Neuronal stem cell (in vitro differentiated cells): ENCODE measurements at regions not wholly inside any gene's neighbourhood (a gene's known extent, or its start where the extent isn't known, plus 50 kb on each side); places are given as distances from the start of the nearest gene placed in this dataset.
"Not testable (repeated sequence)": the region's sequence is repeated elsewhere in the genome, so short reads cannot be mapped to it uniquely, and the experiment has no call there.

ENCODE experiments used
- DNase-seq: peaks from one replicate; pipeline ENCODE4 v3.0.0-alpha.2; 2013; ENCODE audit warnings: low spot score
- H2AFZ ChIP-seq: one replicate; pipeline ENCODE4 v1.6.1; 2013; ENCODE audit warnings: mild to moderate bottlenecking, low read length, inconsistent platforms
- H2AK5ac ChIP-seq: 2 replicates; pipeline ENCODE4 v1.6.1; 2013; ENCODE audit warnings: low read depth, mild to moderate bottlenecking, inconsistent platforms, low read length, moderate library complexity, mixed read lengths
- H2BK120ac ChIP-seq: 2 replicates; pipeline ENCODE4 v1.6.1; 2013; ENCODE audit warnings: low read depth, mild to moderate bottlenecking, inconsistent platforms, low read length, moderate library complexity, mixed read lengths
- H2BK12ac ChIP-seq: one replicate; pipeline ENCODE4 v1.6.1; 2013; ENCODE audit warnings: low read length, inconsistent platforms
- H2BK15ac ChIP-seq: 2 replicates; pipeline ENCODE4 v1.6.1; 2013; ENCODE audit warnings: mild to moderate bottlenecking, low read length, inconsistent platforms, mixed read lengths
- H2BK5ac ChIP-seq: one replicate; pipeline ENCODE4 v1.6.1; 2013; ENCODE audit warnings: inconsistent platforms, mild to moderate bottlenecking, low read length, moderate library complexity
- H3K14ac ChIP-seq: one replicate; pipeline ENCODE4 v1.6.1; 2013; ENCODE audit warnings: low read length, inconsistent platforms
- H3K18ac ChIP-seq: 2 replicates; pipeline ENCODE4 v1.6.1; 2013; ENCODE audit warnings: low read length, inconsistent platforms
- H3K23ac ChIP-seq: 2 replicates; pipeline ENCODE4 v1.6.1; 2013; ENCODE audit warnings: low read depth, mild to moderate bottlenecking, mixed read lengths, low read length, inconsistent platforms; ENCODE audit not compliant: poor library complexity
- H3K27ac ChIP-seq: replicated peaks from 3 replicates; pipeline ENCODE4 v1.5.1; 2013; ENCODE audit warnings: low read length, inconsistent platforms
- H3K27me3 ChIP-seq, 3 experiments: 2 replicates each; pipeline ENCODE4 v1.6.1; 2013; ENCODE audit warnings: low read length in 3 of 3, mild to moderate bottlenecking in 2 of 3, inconsistent platforms in 1 of 3, low read depth in 1 of 3, mixed read lengths in 1 of 3, moderate library complexity in 1 of 3; ENCODE audit not compliant: control insufficient read depth in 3 of 3, insufficient read depth in 3 of 3
- H3K36me3 ChIP-seq, 2 donors: replicated peaks in 1 of 2; 2 replicates each; pipeline ENCODE4 v1.6.1; 2013; ENCODE audit warnings: low read length in 2 of 2; ENCODE audit not compliant: control insufficient read depth in 2 of 2, insufficient read depth in 2 of 2
- H3K4ac ChIP-seq: 2 replicates; pipeline ENCODE4 v1.6.1; 2013; ENCODE audit warnings: inconsistent platforms, mild to moderate bottlenecking, low read length, moderate library complexity
- H3K4me1 ChIP-seq, 2 donors: 1 replicate in 1 of 2; 2 replicates in 1 of 2; pipeline ENCODE4 v1.6.1; 2013; ENCODE audit warnings: low read length in 2 of 2, low read depth in 1 of 2; ENCODE audit not compliant: control insufficient read depth in 2 of 2, insufficient read depth in 1 of 2
- H3K4me2 ChIP-seq: one replicate; pipeline ENCODE4 v1.6.1; 2013; ENCODE audit warnings: mild to moderate bottlenecking, low read length, inconsistent platforms; ENCODE audit not compliant: insufficient read depth, poor library complexity, severe bottlenecking
- H3K4me3 ChIP-seq, 2 donors: 2 replicates each; pipeline ENCODE4 v1.5.1; 2013; ENCODE audit warnings: low read length in 2 of 2, mild to moderate bottlenecking in 2 of 2, inconsistent platforms in 1 of 2, moderate library complexity in 1 of 2
- H3K79me1 ChIP-seq: one replicate; pipeline ENCODE4 v1.6.1; 2013; ENCODE audit warnings: low read depth, mild to moderate bottlenecking, inconsistent platforms, low read length, moderate library complexity
- H3K9ac ChIP-seq: one replicate; pipeline ENCODE4 v1.6.1; 2013; ENCODE audit warnings: mild to moderate bottlenecking, low read depth, low read length, inconsistent platforms; ENCODE audit not compliant: poor library complexity
- H3K9me3 ChIP-seq, 2 donors: replicated peaks in 1 of 2; 2 replicates each; pipeline versions ENCODE3 to v1.6.1; 2013; ENCODE audit warnings: low read length in 2 of 2, mild to moderate bottlenecking in 2 of 2, inconsistent platforms in 1 of 2, low read depth in 1 of 2, mixed read lengths in 1 of 2, moderate library complexity in 1 of 2; ENCODE audit not compliant: control insufficient read depth in 2 of 2, insufficient read depth in 1 of 2
- H4K8ac ChIP-seq: one replicate; pipeline ENCODE4 v1.6.1; 2013; ENCODE audit warnings: low read depth, mild to moderate bottlenecking, inconsistent platforms, low read length, moderate library complexity
- H4K91ac ChIP-seq: one replicate; pipeline ENCODE4 v1.6.1; 2013; ENCODE audit warnings: low read length, low read depth, mild to moderate bottlenecking, inconsistent platforms; ENCODE audit not compliant: poor library complexity
- WGBS, 2 donors: extraction: QIAGEN DNeasy Blood & Tissue Kit; methylation state at CpG; one replicate each; pipeline ENCODE4 v1.1.7; 2013; ENCODE audit warnings: missing lambda C conversion rate in 2 of 2, mixed read lengths in 1 of 2; ENCODE audit not compliant: insufficient read length in 2 of 2, insufficient replicate concordance in 1 of 2; ENCODE audit errors: extremely low coverage in 2 of 2; 5-methylcytosine and 5-hydroxymethylcytosine counted together

DNA sequence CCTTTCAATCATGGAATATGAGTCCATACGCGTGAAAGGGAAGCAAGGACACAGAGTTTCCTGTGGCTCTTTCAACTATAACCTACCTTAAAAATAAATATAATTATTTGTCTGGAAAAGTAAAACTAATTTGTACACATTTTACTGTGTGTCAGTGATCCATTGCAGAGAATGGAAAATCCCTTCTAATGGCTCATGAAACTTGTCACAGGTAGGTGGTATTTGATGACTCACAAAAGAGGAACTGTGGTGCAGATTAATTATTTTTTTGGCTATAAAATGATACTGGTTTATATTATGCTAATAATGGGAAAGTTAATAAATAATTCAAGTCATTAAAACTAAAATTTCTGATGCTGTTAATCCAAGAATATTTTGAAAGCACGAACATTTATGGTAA lies 792.2 kb downstream of the METTL15 start:
- H3K9me3 ChIP-seq: no peaks in the 10 kb centered on the region
- no peak overlapping the region for H2AFZ ChIP-seq
- no peak overlapping the region for H2BK120ac ChIP-seq
- H2BK15ac ChIP-seq: no peak overlapping the region
- WGBS, 2 donors: no CpG with 5 or more reads among the region's 3 CpGs
- no peak overlapping the region for H3K4me3 ChIP-seq
- H3K27ac ChIP-seq: no peak overlapping the region
- H3K36me3 ChIP-seq: no peaks in the 10 kb centered on the region
- H4K91ac ChIP-seq: no peak overlapping the region
- no peak overlapping the region for H2BK12ac ChIP-seq
- H3K79me1 ChIP-seq: no peaks in the 10 kb centered on the region
- H3K23ac ChIP-seq: no peak overlapping the region
- DNase-seq: no peak
- H3K4ac ChIP-seq: no peak overlapping the region
- H2BK5ac ChIP-seq: no peak overlapping the region
- H3K4me1 ChIP-seq: no peaks in the 10 kb centered on the region
- no peak overlapping the region for H2AK5ac ChIP-seq
- no peak overlapping the region for H3K9ac ChIP-seq
- no peaks in the 10 kb centered on the region for H3K27me3 ChIP-seq
- no peak overlapping the region for H3K18ac ChIP-seq
- H4K8ac ChIP-seq: no peak overlapping the region
- no peak overlapping the region for H3K4me2 ChIP-seq
- H3K14ac ChIP-seq: no peak overlapping the region

DNA sequence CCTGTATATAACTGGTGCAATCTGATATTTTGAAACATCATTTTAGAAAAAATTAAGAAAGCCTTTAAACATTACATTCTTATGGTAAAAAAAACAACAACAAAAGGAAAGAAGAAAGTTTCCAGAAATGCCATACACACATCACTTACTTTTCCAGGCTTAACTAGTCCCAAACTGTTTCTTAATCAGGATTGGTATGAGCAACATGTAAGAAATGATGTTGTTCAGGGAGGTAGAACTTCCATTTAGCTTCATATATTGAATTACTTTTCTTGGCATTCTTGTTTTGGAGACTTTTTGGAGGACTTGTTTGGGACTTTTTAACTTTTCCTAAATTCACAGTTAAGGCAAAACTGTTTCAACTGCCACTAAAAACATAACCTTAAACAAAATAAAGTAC lies 791.5 kb downstream of the METTL15 start:
- Histone ChIP-seq H3K36me3 (no peaks in the 10 kb centered on the region), H3K18ac (no peak overlapping the region), H2AFZ (no peak overlapping the region), H3K4ac (no peak overlapping the region), H3K23ac (no peak overlapping the region), H3K14ac (no peak overlapping the region), H3K4me2 (no peak overlapping the region), H2AK5ac (no peak overlapping the region), H4K8ac (no peak overlapping the region), H2BK5ac (no peak overlapping the region), H2BK12ac (no peak overlapping the region), H3K4me1 (no peaks in the 10 kb centered on the region), H3K27ac (no peak overlapping the region), H3K4me3 (no peak overlapping the region), H3K9me3 (no peaks in the 10 kb centered on the region), H3K79me1 (no peaks in the 10 kb centered on the region), H3K9ac (no peak overlapping the region), H4K91ac (no peak overlapping the region), H2BK15ac (no peak overlapping the region), H3K27me3 (no peaks in the 10 kb centered on the region), H2BK120ac (no peak overlapping the region)
- DNase-seq: no peak

DNA sequence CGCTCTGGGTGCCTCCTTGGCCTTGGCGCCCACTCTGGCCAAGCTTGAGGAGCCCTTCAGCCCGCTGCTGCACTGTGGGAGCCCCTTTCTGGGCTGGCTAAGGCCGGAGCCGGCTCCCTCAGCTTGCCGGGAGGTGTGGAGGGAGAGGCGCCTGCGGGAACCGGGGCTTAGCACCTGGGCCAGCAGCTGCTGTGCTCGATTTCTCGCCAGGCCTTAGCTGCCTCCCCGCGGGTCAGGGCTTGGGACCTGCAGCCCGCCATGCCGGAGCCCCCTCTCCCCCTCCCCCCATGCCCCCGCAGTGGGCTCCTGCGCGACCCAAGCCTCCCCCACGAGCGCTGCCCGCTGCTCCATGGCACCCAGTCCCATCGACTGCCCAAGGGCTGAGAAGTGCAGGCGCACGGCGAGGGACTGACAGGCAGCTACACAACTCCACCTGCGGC lies 782.4 kb downstream of the METTL15 start:
- not testable (repeated sequence) for H3K4me2 ChIP-seq, H4K91ac ChIP-seq, H2BK12ac ChIP-seq, H3K23ac ChIP-seq, H3K4me1 ChIP-seq, DNase-seq, H3K4me3 ChIP-seq, H3K9ac ChIP-seq, H2AK5ac ChIP-seq, H4K8ac ChIP-seq, H3K79me1 ChIP-seq, H2AFZ ChIP-seq, H3K36me3 ChIP-seq, H2BK5ac ChIP-seq, H2BK15ac ChIP-seq, H3K4ac ChIP-seq, H2BK120ac ChIP-seq, H3K14ac ChIP-seq, H3K27me3 ChIP-seq, H3K9me3 ChIP-seq, H3K18ac ChIP-seq, H3K27ac ChIP-seq
- WGBS, 2 donors: no CpG with 5 or more reads among the region's 26 CpGs

DNA sequence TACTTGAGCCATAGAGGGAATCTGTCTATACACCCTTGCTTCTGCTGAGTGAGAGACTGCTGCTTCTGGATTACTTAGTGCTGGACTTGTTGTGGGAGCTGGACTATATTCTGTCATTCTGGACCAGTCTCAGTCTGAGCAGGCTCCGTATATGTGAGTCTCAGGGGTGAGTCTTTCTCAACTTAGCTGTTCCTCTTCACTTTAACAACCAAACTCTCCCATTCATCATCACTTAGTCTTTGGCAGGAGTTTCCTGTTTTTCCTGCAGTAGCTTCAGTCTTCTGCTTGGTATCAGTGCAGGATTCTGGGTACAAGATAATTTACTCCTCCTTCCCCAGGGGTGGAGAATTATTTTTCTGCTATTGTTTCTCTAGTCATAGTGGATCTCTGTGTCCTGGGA lies 779.5 kb downstream of the METTL15 start:
- WGBS, 2 donors: no CpG with 5 or more reads among the region's 1 CpG
- H2BK15ac ChIP-seq: no peak overlapping the region

More for the DNA sequence above, 779.5 kb downstream of the METTL15 start:
- DNase-seq: no peak
- no peak overlapping the region for H3K4me2 ChIP-seq
- no peak overlapping the region for H3K18ac ChIP-seq
- no peak overlapping the region for H2AFZ ChIP-seq
- H3K9me3 ChIP-seq: no peaks in the 10 kb centered on the region
- H3K23ac ChIP-seq: no peak overlapping the region
- no peak overlapping the region for H3K14ac ChIP-seq
- no peak overlapping the region for H2AK5ac ChIP-seq
- H3K4ac ChIP-seq: no peak overlapping the region
- H3K9ac ChIP-seq: no peak overlapping the region
- no peak overlapping the region for H4K8ac ChIP-seq
- H3K27me3 ChIP-seq: no peaks in the 10 kb centered on the region
- no peak overlapping the region for H2BK120ac ChIP-seq
- H3K4me3 ChIP-seq: no peak overlapping the region
- H3K36me3 ChIP-seq: no peaks in the 10 kb centered on the region
- H4K91ac ChIP-seq: no peak overlapping the region
- no peaks in the 10 kb centered on the region for H3K4me1 ChIP-seq
- H3K27ac ChIP-seq: no peak overlapping the region
- H2BK12ac ChIP-seq: no peak overlapping the region
- no peak overlapping the region for H2BK5ac ChIP-seq
- no peaks in the 10 kb centered on the region for H3K79me1 ChIP-seq
